MM.1S (cell line): ENCODE measurements at regions not wholly inside any gene's neighbourhood (a gene's known extent, or its start where the extent isn't known, plus 50 kb on each side); places are given as distances from the start of the nearest gene placed in this dataset.

Experiments
- CTCF ChIP-seq: fragments of 300-600 bp; sonication (generic); IDR thresholded peaks from 2 replicates; pipeline ENCODE4 v1.5.1; 2016; ENCODE audit warnings: antibody characterized with exemption, low read length, mixed read lengths
- EZH2 ChIP-seq: fragments of 300-600 bp; sonication (generic); optimal IDR thresholded peaks from 2 replicates; pipeline ENCODE3; 2017; ENCODE audit warnings: low read depth, mild to moderate bottlenecking, antibody characterized with exemption, low read length, mixed read lengths
- EZH2phosphoT487 ChIP-seq: fragments of 300-600 bp; sonication (generic); IDR thresholded peaks from 2 replicates; pipeline ENCODE4 v1.6.1; 2018; ENCODE audit warnings: antibody characterized with exemption, low read length

GRCh38 chr15:66623801-66624453 lies 58.1 kb upstream of the LCTL start:
- TF ChIP-seq CTCF (no peak), EZH2phosphoT487 (no peak), EZH2 (no peak)
